COLO829 (cell line): ENCODE measurements at regions not wholly inside any gene's neighbourhood (a gene's known extent, or its start where the extent isn't known, plus 50 kb on each side); places are given as distances from the start of the nearest gene placed in this dataset.
"Not testable (repeated sequence)": the region's sequence is repeated elsewhere in the genome, so short reads cannot be mapped to it uniquely, and the experiment has no call there.

Experiments
- DNase-seq: peaks from one replicate; pipeline ENCODE4 v3.0.0; 2012; ENCODE audit warnings: low spot score

- no peak for DNase-seq
Observed at GRCh38 chr20:11976966-11977365, 59.3 kb downstream of the BTBD3 start.

- DNase-seq = no peak
Observed at GRCh38 chr20:11978496-11978895, 60.8 kb downstream of the BTBD3 start.

- DNase-seq = no peak
Observed at GRCh38 chr20:11979306-11979990, 61.8 kb downstream of the BTBD3 start.

- no peak for DNase-seq
Observed at GRCh38 chr20:11980263-11980662, 62.6 kb downstream of the BTBD3 start.

GRCh38 chr20:11981366-11981947, 63.8 kb downstream of the BTBD3 start:
- no peak for DNase-seq

- DNase-seq = no peak
Observed at GRCh38 chr20:11982289-11982954, 64.7 kb downstream of the BTBD3 start.

GRCh38 chr20:11982955-11983470, 65.3 kb downstream of the BTBD3 start:
- no peak for DNase-seq

GRCh38 chr20:11986954-11987353, 69.3 kb downstream of the BTBD3 start:
- DNase-seq = no peak

- DNase-seq = no peak
Observed at GRCh38 chr20:11987526-11987925, 69.8 kb downstream of the BTBD3 start.

GRCh38 chr20:11989018-11989771, 71.5 kb downstream of the BTBD3 start:
- no peak for DNase-seq

- peak; percentile 66 for DNase-seq
Observed at GRCh38 chr20:11992426-11992825, 74.7 kb downstream of the BTBD3 start.

- no peak for DNase-seq
Observed at GRCh38 chr20:11993886-11994461, 76.3 kb downstream of the BTBD3 start.

- DNase-seq = peak; percentile 99
Observed at GRCh38 chr20:11995805-11996567, 78.3 kb downstream of the BTBD3 start.

- DNase-seq = not testable (repeated sequence)
Observed at GRCh38 chr20:12004776-12005175, 87.1 kb downstream of the BTBD3 start.

- DNase-seq = peak; percentile 82
Observed at GRCh38 chr20:12012241-12013222, 94.8 kb downstream of the BTBD3 start.

- no peak for DNase-seq
Observed at GRCh38 chr20:12014276-12014675, 96.6 kb downstream of the BTBD3 start.

- no peak for DNase-seq
Observed at GRCh38 chr20:12014736-12015135, 97.0 kb downstream of the BTBD3 start.

- no peak for DNase-seq
Observed at GRCh38 chr20:12016291-12016690, 98.6 kb downstream of the BTBD3 start.

GRCh38 chr20:12019715-12020114, 102.0 kb downstream of the BTBD3 start:
- DNase-seq = no peak

GRCh38 chr20:12020846-12021245, 103.2 kb downstream of the BTBD3 start:
- DNase-seq = no peak
